ENCODE measurements at regions not wholly inside any gene's neighbourhood (a gene's known extent, or its start where the extent isn't known, plus 50 kb on each side); places are given as distances from the start of the nearest gene placed in this dataset.

DNA sequence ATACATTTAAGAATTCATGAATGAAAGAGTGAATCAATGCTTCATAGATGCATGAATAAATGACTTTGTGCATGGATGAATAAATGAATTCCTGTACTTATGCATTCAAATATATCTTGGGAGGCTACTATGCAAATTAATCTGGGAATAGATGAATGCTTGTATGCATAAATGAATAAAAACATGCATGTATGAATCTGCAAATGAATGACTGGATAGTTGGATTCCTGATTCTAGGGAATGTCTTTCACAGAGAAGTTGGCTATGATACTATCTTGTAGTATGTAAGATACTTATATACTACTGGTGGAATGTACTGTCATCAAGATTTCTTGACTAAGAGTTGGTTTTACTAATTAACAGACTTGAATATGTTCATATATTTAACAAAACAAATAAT is 75.3 kb upstream of the ASTN2 start:
- CTCF ChIA-PET: no interaction called here
- no peak for DNase-seq
- H3F3A ChIP-seq (replicated peaks; ENCODE audit: insufficient read depth): peaks cover 5% of the 10 kb centered on the region

DNA sequence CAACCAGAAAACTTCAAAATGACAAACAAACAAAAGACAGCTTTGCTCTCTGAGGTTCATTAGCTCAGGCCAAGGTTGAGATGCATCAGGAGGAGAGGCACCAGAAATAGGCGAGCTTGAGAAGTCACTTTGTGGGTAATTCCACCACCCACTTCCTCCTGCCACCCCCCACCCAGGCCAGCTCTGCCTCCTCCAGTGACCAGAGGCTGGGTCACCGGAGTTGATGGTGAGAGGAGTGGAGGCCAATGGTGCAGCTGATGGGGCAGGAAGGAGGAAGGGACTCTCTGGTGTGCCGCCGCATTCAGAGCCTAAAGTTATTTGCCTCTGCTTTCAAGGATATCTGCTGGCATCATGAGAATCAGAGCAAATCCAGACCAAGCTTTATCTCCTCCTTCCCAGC is 73.8 kb upstream of the ASTN2 start:
- Histone ChIP-seq H3K9me2 (no peaks in the 10 kb centered on the region), H3K9me3 (no peaks in the 10 kb centered on the region), H2AFZ (ENCODE audit: low read depth) (no peak overlapping the region), H3K27me3 (ENCODE audit: insufficient read depth) (no peaks in the 10 kb centered on the region), H3K4me3 (ENCODE audit: low read depth in 2 of 2, low read length in 1 of 2) (no peak overlapping the region), H3F3A (replicated peaks; ENCODE audit: insufficient read depth) (peaks cover 5% of the 10 kb centered on the region), H3K9ac (no peak overlapping the region), H3K36me3 (replicated peaks in 1 of 2; ENCODE audit: control insufficient read depth in 1 of 2, insufficient read depth in 2 of 2, low read length in 1 of 2) (no peaks in the 10 kb centered on the region), H4K20me1 (ENCODE audit: insufficient read depth) (no peaks in the 10 kb centered on the region), H3K79me2 (ENCODE audit: insufficient read depth) (no peaks in the 10 kb centered on the region), H3K4me1 (ENCODE audit: control insufficient read depth in 1 of 2, insufficient read depth in 2 of 2, low read depth in 1 of 2, low read length in 1 of 2) (peaks cover 0 to 8% of the 10 kb centered on the region in 2 experiments; a peak in 1 of 4 replicates), H3K27ac (ENCODE audit: low read depth in 2 of 2, low read length in 1 of 2) (no peak overlapping the region), H3K4me2 (no peak overlapping the region)
- ChIA-PET POLR2A (interaction anchor here (1.1 kb wide), 1 partner anchor 44 kb away, joined by 3 read pairs; no protein-coding TSS in a partner anchor), CTCF (interaction anchor here (1.0 to 2.1 kb wide), 9 partner anchors 11 to 681 kb away, joined by 3 to 15 read pairs (median 6); no protein-coding TSS in a partner anchor)
- WGBS (ENCODE audit: low lambda C conversion rate): 67% methylated on average over 4 of the region's 4 CpGs
- DNase-seq: no peak
- TF ChIP-seq, protein P1, sequence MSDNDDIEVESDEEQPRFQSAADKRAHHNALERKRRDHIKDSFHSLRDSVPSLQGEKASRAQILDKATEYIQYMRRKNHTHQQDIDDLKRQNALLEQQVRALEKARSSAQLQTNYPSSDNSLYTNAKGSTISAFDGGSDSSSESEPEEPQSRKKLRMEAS (IDR thresholded peaks at IDR 0.05; ENCODE audit: low read depth): no peak
- TF ChIP-seq, protein P2, sequence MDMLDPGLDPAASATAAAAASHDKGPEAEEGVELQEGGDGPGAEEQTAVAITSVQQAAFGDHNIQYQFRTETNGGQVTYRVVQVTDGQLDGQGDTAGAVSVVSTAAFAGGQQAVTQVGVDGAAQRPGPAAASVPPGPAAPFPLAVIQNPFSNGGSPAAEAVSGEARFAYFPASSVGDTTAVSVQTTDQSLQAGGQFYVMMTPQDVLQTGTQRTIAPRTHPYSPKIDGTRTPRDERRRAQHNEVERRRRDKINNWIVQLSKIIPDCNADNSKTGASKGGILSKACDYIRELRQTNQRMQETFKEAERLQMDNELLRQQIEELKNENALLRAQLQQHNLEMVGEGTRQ (IDR thresholded peaks at IDR 0.05; ENCODE audit: borderline replicate concordance, low read depth, low read length): no peak
- TF ChIP-seq RAD21 (IDR thresholded peaks at IDR 0.05; ENCODE audit: low read length) (no peak), MEF2A (IDR thresholded peaks at IDR 0.05; ENCODE audit: borderline replicate concordance, low read depth) (no peak)

More for the DNA sequence above, 75.3 kb upstream of the ASTN2 start:
- no peak overlapping the region for H3K4me3 ChIP-seq (ENCODE audit: low read depth in 2 of 2, low read length in 1 of 2)
- H3K36me3 ChIP-seq (replicated peaks in 1 of 2; ENCODE audit: control insufficient read depth in 1 of 2, insufficient read depth in 2 of 2, low read length in 1 of 2): no peaks in the 10 kb centered on the region
- no peak overlapping the region for H3K27ac ChIP-seq (ENCODE audit: low read depth in 2 of 2, low read length in 1 of 2)
- H4K20me1 ChIP-seq (ENCODE audit: insufficient read depth): no peaks in the 10 kb centered on the region
- no peaks in the 10 kb centered on the region for H3K27me3 ChIP-seq (ENCODE audit: insufficient read depth)
- no peak overlapping the region for H3K9ac ChIP-seq
- no peak overlapping the region for H2AFZ ChIP-seq (ENCODE audit: low read depth)
- H3K79me2 ChIP-seq (ENCODE audit: insufficient read depth): no peaks in the 10 kb centered on the region
- POLR2A ChIA-PET: no interaction called here
- peaks cover 0 to 8% of the 10 kb centered on the region in 2 experiments; a peak in 2 of 4 replicates for H3K4me1 ChIP-seq (ENCODE audit: control insufficient read depth in 1 of 2, insufficient read depth in 2 of 2, low read depth in 1 of 2, low read length in 1 of 2)
- H3K9me2 ChIP-seq: no peaks in the 10 kb centered on the region
- no peak for TF ChIP-seq GABPA (IDR thresholded peaks at IDR 0.05; ENCODE audit: low read depth)
- no peak for TF ChIP-seq FOXJ3 (CRISPR knock-in tag; IDR thresholded peaks at IDR 0.05)
- TF ChIP-seq TAF1 (IDR thresholded peaks at IDR 0.05; ENCODE audit: borderline replicate concordance, low read depth, low read length): no peak
- TF ChIP-seq, protein P3, sequence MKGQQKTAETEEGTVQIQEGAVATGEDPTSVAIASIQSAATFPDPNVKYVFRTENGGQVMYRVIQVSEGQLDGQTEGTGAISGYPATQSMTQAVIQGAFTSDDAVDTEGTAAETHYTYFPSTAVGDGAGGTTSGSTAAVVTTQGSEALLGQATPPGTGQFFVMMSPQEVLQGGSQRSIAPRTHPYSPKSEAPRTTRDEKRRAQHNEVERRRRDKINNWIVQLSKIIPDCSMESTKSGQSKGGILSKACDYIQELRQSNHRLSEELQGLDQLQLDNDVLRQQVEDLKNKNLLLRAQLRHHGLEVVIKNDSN (IDR thresholded peaks at IDR 0.05; ENCODE audit: borderline replicate concordance, low read depth): no peak
- no peak for TF ChIP-seq RFX5 (IDR thresholded peaks at IDR 0.05; ENCODE audit: low read length)
- TF ChIP-seq MEF2A (IDR thresholded peaks at IDR 0.05; ENCODE audit: borderline replicate concordance, low read depth): no peak
- TF ChIP-seq, protein P2 (IDR thresholded peaks at IDR 0.05; ENCODE audit: borderline replicate concordance, low read depth, low read length): no peak
- TF ChIP-seq CHD2 (IDR thresholded peaks at IDR 0.05; ENCODE audit: low read length, partially characterized antibody): no peak
- TF ChIP-seq, protein P1 (IDR thresholded peaks at IDR 0.05; ENCODE audit: low read depth): no peak
- H3K9me3 ChIP-seq: no peaks in the 10 kb centered on the region
- H3K4me2 ChIP-seq: no peak overlapping the region
